ENCODE measurements at regions not wholly inside any gene's neighbourhood (a gene's known extent, or its start where the extent isn't known, plus 50 kb on each side); places are given as distances from the start of the nearest gene placed in this dataset.
"Not testable (repeated sequence)": the region's sequence is repeated elsewhere in the genome, so short reads cannot be mapped to it uniquely, and the experiment has no call there.

DNA sequence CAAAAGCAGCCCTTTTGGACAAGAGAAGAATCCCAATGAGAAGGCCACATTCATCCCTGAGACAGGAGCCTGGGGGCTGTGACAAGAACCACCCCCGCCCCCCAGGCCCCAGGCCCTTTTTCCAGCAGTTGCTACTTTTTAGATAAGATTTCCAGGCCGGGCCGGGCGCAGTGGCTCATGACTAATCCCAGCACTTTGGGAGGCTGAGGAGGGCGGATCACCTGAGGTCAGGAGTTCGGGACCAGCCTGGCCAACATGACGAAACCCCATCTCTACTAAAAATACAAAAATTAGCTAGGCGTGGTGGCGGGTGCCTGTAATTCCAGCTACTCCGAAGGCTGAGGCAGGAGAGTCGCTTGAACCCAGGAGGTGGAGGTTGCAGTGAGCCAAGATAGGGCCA is 179.4 kb downstream of the SPATA31A1 start:
- H3K9me3 Mint-ChIP-seq; POLR2A ChIA-PET; DNase-seq; H3K36me3 Mint-ChIP-seq (ENCODE audit: low read depth); CTCF ChIA-PET; H3K27ac Mint-ChIP-seq; H3K27me3 Mint-ChIP-seq; H3K4me1 Mint-ChIP-seq; H3K4me3 Mint-ChIP-seq: not testable (repeated sequence)

DNA sequence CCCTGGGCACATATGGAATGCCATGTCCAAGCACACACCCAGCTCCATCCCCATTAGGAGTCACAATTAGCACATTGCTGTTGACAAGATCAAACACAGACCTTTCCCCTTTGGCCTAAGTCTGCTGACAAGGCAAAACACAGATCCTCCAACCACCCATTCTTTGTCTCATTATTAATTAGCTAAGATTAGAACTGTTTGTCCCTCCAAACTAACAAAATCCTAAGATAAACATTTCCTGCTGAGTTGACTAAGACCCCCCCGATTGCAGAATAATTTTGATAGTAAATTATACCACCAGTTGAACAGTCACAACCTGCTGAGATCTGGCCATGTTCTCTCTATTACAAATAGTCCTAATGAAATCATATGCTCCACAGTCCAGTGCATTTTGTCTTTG is 186.7 kb downstream of the SPATA31A1 start:
- H3K4me3 Mint-ChIP-seq; CTCF ChIA-PET; POLR2A ChIA-PET; DNase-seq; H3K36me3 Mint-ChIP-seq (ENCODE audit: low read depth); H3K4me1 Mint-ChIP-seq; H3K27me3 Mint-ChIP-seq; H3K27ac Mint-ChIP-seq; H3K9me3 Mint-ChIP-seq: not testable (repeated sequence)

DNA sequence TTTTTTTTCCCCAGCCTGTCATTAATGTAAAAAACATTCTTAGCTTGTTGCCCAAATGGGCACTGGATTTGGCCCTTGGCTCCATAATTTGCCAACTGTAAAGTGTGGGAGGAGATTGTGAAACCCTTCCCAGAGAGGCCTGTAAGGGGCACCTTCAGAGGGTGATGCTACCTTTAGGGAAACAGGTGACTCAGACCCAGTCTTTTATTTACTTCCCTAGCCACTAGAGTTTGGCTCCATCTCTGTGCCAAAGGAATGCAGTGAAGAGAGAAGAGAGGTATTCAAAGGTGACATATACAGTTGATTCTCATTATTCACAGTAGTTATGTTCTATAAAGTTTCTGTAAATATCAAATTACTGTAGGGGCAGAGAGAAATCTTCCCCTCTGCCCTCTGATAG is 189.6 kb downstream of the SPATA31A1 start:
- CTCF ChIA-PET; H3K4me1 Mint-ChIP-seq; H3K27me3 Mint-ChIP-seq; H3K36me3 Mint-ChIP-seq (ENCODE audit: low read depth); DNase-seq; H3K4me3 Mint-ChIP-seq; H3K27ac Mint-ChIP-seq; POLR2A ChIA-PET; H3K9me3 Mint-ChIP-seq: not testable (repeated sequence)

DNA sequence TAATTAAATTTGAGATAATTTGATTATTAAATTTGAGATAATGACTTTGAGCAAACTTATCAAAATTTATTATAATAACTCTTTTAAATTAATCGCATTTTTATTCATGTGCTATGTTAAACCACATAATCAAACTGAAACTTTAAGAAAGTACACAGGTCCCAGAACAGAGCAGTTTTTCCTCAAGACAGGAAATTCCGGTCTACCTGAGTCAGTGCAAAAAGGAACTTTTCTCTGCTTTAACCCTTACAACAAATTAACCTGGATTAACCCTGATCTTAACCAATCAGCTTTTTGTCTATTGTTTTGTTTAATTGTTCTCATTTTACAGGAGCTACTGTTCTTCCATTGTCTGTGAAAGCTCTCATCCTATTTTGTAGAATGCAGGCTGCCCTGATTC is 195.1 kb downstream of the SPATA31A1 start:
- H3K4me3 Mint-ChIP-seq; H3K9me3 Mint-ChIP-seq; DNase-seq; H3K27ac Mint-ChIP-seq; H3K27me3 Mint-ChIP-seq; POLR2A ChIA-PET; H3K4me1 Mint-ChIP-seq; H3K36me3 Mint-ChIP-seq (ENCODE audit: low read depth); CTCF ChIA-PET: not testable (repeated sequence)

GRCh38 chr9:39551544-39551943 is 196.1 kb downstream of the SPATA31A1 start:
- H3K4me3 Mint-ChIP-seq; H3K36me3 Mint-ChIP-seq (ENCODE audit: low read depth); POLR2A ChIA-PET; H3K27me3 Mint-ChIP-seq; H3K9me3 Mint-ChIP-seq; CTCF ChIA-PET; DNase-seq; H3K27ac Mint-ChIP-seq; H3K4me1 Mint-ChIP-seq: not testable (repeated sequence)

- CTCF ChIA-PET; H3K36me3 Mint-ChIP-seq (ENCODE audit: low read depth); DNase-seq; H3K27me3 Mint-ChIP-seq; H3K4me1 Mint-ChIP-seq; POLR2A ChIA-PET; H3K9me3 Mint-ChIP-seq; H3K4me3 Mint-ChIP-seq; H3K27ac Mint-ChIP-seq: not testable (repeated sequence)
Measured at GRCh38 chr9:39552242-39552881, 196.9 kb downstream of the SPATA31A1 start.

DNA sequence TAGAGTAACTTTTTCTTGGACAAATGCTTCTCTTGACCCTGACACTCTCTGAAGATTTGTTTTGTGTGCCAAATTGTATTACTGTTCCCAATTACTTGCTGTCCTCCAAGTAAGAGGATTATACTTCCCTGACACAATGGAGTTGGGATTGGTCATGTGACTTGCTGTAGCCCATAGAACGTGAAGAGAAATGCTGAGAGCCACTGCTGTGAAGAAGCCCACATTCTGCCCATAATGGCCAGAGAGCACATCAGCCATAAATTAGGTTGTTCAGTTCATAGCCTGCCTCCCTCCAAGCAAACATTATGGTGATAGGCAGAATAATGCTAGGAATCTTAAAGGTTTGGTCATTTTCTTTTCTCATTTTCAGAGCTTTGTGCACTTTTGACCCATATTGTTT is 198.9 kb downstream of the SPATA31A1 start:
- H3K9me3 Mint-ChIP-seq; POLR2A ChIA-PET; H3K4me1 Mint-ChIP-seq; H3K27me3 Mint-ChIP-seq; H3K4me3 Mint-ChIP-seq; H3K27ac Mint-ChIP-seq; CTCF ChIA-PET; H3K36me3 Mint-ChIP-seq (ENCODE audit: low read depth); DNase-seq: not testable (repeated sequence)

- H3K4me1 Mint-ChIP-seq; H3K27ac Mint-ChIP-seq; H3K9me3 Mint-ChIP-seq; H3K4me3 Mint-ChIP-seq; H3K27me3 Mint-ChIP-seq; H3K36me3 Mint-ChIP-seq (ENCODE audit: low read depth); POLR2A ChIA-PET; CTCF ChIA-PET: not testable (repeated sequence)
- peak; percentile 18 for DNase-seq
Measured at GRCh38 chr9:39559384-39559783, 203.9 kb downstream of the SPATA31A1 start.

GRCh38 chr9:39566782-39567181 is 211.3 kb downstream of the SPATA31A1 start:
- H3K4me1 Mint-ChIP-seq; H3K4me3 Mint-ChIP-seq; H3K9me3 Mint-ChIP-seq; H3K27me3 Mint-ChIP-seq; DNase-seq; CTCF ChIA-PET; H3K27ac Mint-ChIP-seq; POLR2A ChIA-PET; H3K36me3 Mint-ChIP-seq (ENCODE audit: low read depth): not testable (repeated sequence)

- H3K4me3 Mint-ChIP-seq; H3K9me3 Mint-ChIP-seq; DNase-seq; H3K36me3 Mint-ChIP-seq (ENCODE audit: low read depth); H3K4me1 Mint-ChIP-seq; CTCF ChIA-PET; POLR2A ChIA-PET; H3K27me3 Mint-ChIP-seq; H3K27ac Mint-ChIP-seq: not testable (repeated sequence)
Measured at GRCh38 chr9:39567396-39567795, 211.9 kb downstream of the SPATA31A1 start.

GRCh38 chr9:39568900-39569299 is 213.4 kb downstream of the SPATA31A1 start:
- H3K36me3 Mint-ChIP-seq (ENCODE audit: low read depth); CTCF ChIA-PET; H3K9me3 Mint-ChIP-seq; DNase-seq; POLR2A ChIA-PET; H3K4me3 Mint-ChIP-seq; H3K4me1 Mint-ChIP-seq; H3K27ac Mint-ChIP-seq; H3K27me3 Mint-ChIP-seq: not testable (repeated sequence)

DNA sequence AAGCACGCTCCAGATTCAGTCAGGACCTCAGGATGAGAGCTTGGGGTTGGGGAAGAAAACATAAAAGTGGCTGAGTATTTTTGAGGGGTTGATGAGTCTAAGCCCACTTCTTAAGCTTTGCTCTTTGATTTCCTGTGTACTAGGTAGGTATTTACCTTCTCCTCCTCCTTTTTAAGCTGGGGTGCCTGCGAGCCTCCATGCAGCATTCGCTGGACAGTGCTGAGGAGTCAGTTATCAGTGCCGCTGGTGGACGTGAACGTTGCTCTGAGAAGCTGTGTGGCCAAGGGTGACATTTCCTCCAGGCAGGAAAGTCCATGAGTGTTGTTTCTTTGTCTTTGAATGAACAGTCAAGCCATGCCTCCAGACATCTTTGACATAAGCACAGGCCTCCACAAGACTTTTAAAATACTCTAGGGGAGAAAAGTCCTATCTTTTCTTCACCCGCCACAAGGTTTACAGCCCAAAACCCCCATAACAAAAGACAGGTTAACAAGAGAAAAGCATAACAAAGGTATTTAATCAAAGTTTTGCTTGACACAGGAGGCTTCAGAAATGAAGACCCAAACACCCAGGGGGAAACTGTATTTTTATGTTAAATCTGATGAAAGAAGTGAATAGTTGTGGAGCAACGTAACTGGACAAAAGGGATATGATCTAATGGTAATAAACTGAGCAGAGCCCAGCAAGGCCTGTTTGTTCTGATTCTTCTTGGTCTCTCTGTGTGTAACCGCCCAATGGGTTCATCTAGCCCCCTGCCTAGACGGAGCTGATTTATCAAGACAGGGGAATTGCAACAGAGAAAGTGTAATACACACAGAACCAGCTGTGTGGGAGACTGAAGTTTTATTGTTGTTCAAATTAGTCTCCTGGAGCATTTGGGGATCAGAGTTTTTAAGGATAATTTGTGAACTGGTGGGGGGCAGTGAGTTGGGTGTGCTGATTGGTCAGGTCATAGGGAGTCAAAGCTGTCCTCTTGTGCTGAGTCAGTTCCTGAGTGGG is 217.9 kb downstream of the SPATA31A1 start:
- DNase-seq; H3K4me3 Mint-ChIP-seq; POLR2A ChIA-PET; CTCF ChIA-PET; H3K36me3 Mint-ChIP-seq (ENCODE audit: low read depth); H3K9me3 Mint-ChIP-seq; H3K27ac Mint-ChIP-seq; H3K4me1 Mint-ChIP-seq; H3K27me3 Mint-ChIP-seq: not testable (repeated sequence)

- POLR2A ChIA-PET; H3K4me1 Mint-ChIP-seq; CTCF ChIA-PET; H3K4me3 Mint-ChIP-seq; DNase-seq; H3K9me3 Mint-ChIP-seq; H3K27ac Mint-ChIP-seq; H3K36me3 Mint-ChIP-seq (ENCODE audit: low read depth); H3K27me3 Mint-ChIP-seq: not testable (repeated sequence)
Measured at GRCh38 chr9:39579000-39579399, 223.5 kb downstream of the SPATA31A1 start.

DNA sequence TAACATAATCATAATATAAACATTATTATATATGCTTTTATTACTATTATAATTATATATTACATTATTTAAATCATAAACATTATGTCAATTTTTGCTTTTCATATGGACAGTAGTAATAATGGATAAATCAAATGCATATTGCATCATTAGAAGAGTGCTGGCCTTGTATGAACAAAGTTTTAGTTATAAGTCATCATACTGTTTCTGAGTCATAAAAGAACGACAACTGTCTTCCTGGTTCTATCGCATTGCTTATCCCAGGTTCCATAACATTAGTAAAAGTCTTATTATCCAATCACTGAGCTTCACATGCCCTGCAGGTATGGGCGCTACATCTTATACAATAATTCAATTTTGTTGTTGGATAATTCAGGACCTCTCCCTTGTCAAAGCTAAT is 225.8 kb downstream of the SPATA31A1 start:
- H3K4me1 Mint-ChIP-seq; H3K9me3 Mint-ChIP-seq; POLR2A ChIA-PET; H3K36me3 Mint-ChIP-seq (ENCODE audit: low read depth); DNase-seq; CTCF ChIA-PET; H3K27ac Mint-ChIP-seq; H3K27me3 Mint-ChIP-seq; H3K4me3 Mint-ChIP-seq: not testable (repeated sequence)
